Heart right ventricle (tissue), 16 donors: ENCODE measurements at regions not wholly inside any gene's neighbourhood (a gene's known extent, or its start where the extent isn't known, plus 50 kb on each side); places are given as distances from the start of the nearest gene placed in this dataset.

ENCODE experiments used
- ATAC-seq, 8 donors: fragments of 200-7000 bp; cut with Tn5 transposase; one replicate each; pipeline ENCODE4 v1.9.1; 2020; ENCODE audit warnings: mild to moderate bottlenecking in 8 of 8, moderate library complexity in 8 of 8, moderate number of reproducible peaks in 1 of 8
- DNase-seq, 2 donors: peaks; one replicate each; pipeline ENCODE4 v3.0.0-alpha.2; 2020
- H3K27ac ChIP-seq, 10 donors: fragments of 200-600 bp; sonication (generic) in 2 of 10; one replicate each; pipeline versions ENCODE4 v1.5.0 to v1.8.0; 2020 to 2022; ENCODE audit warnings: mild to moderate bottlenecking in 3 of 10
- H3K27me3 ChIP-seq, 7 donors: fragments of 200-600 bp; one replicate each; pipeline ENCODE4 v1.8.0; 2021 to 2022; ENCODE audit warnings: mild to moderate bottlenecking in 2 of 7
- H3K36me3 ChIP-seq, 9 donors: fragments of 200-600 bp; sonication (generic) in 1 of 9; one replicate each; pipeline versions ENCODE4 v1.5.0 to v1.8.0; 2020 to 2022; ENCODE audit warnings: mild to moderate bottlenecking in 2 of 9
- H3K4me1 ChIP-seq, 9 donors: fragments of 200-600 bp; sonication (generic) in 1 of 9; one replicate each; pipeline versions ENCODE4 v1.5.0 to v1.8.0; 2020 to 2022; ENCODE audit warnings: mild to moderate bottlenecking in 4 of 9
- H3K4me3 ChIP-seq, 10 donors: fragments of 200-600 bp; sonication (generic) in 2 of 10; one replicate each; pipeline versions ENCODE4 v1.5.0 to v1.8.0; 2020 to 2022; ENCODE audit warnings: mild to moderate bottlenecking in 7 of 10, moderate library complexity in 2 of 10
- H3K9me3 ChIP-seq, 11 donors: fragments of 200-600 bp in 10 of 11; sonication (generic) in 2 of 11; one replicate each; pipeline versions ENCODE4 v1.5.0 to v1.8.0; 2013 to 2022; ENCODE audit warnings: mild to moderate bottlenecking in 2 of 11, control low read depth in 1 of 11, moderate library complexity in 1 of 11
- WGBS, 2 donors: extraction: QIAGEN DNeasy Blood & Tissue Kit; methylation state at CpG; one replicate each; pipeline ENCODE4 v1.1.7; 2013; ENCODE audit warnings: inconsistent platforms in 1 of 2; 5-methylcytosine and 5-hydroxymethylcytosine counted together
- intact Hi-C, 10 donors: fragments of 100-400 bp; cut with DNase I; formaldehyde crosslinking; loops; one replicate each; pipeline versions ENCODE4 v1.11.1 to v1.14.2; 2022
- TF ChIP-seq, protein P1 (sequence below), 9 donors: fragments of 200-600 bp; sonication (generic) in 2 of 9; IDR thresholded peaks; one replicate each; pipeline versions ENCODE4 v1.5.0 to v1.8.0; 2021 to 2022; ENCODE audit warnings: antibody characterized with exemption in 9 of 9, mild to moderate bottlenecking in 5 of 9, moderate library complexity in 1 of 9
- donor health status: Arrhythmogenic right ventricular cardiomyopathy.
- donor health status: ischemic (EF 13 %, LVEDD 7.1; RV severe dilation, severe dysfunction).
- donor health status: healthy with polysubstance abuse.
- donor health status: DM: no; HTN: yes; CAD: no.
- donor health status: DM: no; HTN: no; CAD: no.
- donor health status: ischemic (EF 25% LVEDD 6.9; RV normal size, moderate dysfunction).
- donor health status: ischemic (EF 25% LVEDD 5.7; RV mildly dilated, moderate dysfunction).
- donor health status: healthy.
- donor health status: DM: yes; HTN: yes; CAD: no.
- donor health status: Ischemic cardiomyopathy.
- donor health status: ischemic (EF 35%, LVEDD 5.7; RV mildly dilated, moderate dysfunction).
- donor health status: nonischemic (EF 11% LVEDD 7.7; RV severe dilation, severe dysfunction).
- donor health status: DM: yes; HTN: yes; CAD: no.
- donor health status: PGD.
- donor health status: ischemic (EF 29% LVEDD 5.4; RV normal size, mild dysfunction).
- donor health status: nonischemic (EF 23%, LVEDD 6.1; RV moderate dilation, normal function).

DNA sequence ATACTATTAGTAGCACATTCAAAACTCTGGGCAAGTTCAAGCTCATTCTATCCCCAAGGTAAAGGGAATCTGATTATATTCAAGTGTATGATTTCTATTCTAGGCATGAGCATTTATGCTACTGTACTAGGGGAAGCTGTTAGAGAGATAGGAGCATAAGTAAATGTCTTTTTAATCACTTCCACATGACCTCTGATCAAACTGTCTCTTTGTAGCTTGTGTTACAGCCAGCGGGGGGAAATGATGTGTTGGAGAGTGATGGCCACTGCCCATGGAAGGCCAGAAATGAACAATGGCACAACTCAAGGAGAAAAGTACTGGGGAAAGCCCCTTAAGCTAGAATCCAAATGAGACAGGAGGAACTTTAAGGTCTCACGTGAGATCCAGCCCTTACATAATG, 894.9 kb upstream of the CDH2 start:
- TF ChIP-seq, protein P1, sequence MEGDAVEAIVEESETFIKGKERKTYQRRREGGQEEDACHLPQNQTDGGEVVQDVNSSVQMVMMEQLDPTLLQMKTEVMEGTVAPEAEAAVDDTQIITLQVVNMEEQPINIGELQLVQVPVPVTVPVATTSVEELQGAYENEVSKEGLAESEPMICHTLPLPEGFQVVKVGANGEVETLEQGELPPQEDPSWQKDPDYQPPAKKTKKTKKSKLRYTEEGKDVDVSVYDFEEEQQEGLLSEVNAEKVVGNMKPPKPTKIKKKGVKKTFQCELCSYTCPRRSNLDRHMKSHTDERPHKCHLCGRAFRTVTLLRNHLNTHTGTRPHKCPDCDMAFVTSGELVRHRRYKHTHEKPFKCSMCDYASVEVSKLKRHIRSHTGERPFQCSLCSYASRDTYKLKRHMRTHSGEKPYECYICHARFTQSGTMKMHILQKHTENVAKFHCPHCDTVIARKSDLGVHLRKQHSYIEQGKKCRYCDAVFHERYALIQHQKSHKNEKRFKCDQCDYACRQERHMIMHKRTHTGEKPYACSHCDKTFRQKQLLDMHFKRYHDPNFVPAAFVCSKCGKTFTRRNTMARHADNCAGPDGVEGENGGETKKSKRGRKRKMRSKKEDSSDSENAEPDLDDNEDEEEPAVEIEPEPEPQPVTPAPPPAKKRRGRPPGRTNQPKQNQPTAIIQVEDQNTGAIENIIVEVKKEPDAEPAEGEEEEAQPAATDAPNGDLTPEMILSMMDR (IDR thresholded peaks at IDR 0.05), result no peak
- no peak for ATAC-seq

DNA sequence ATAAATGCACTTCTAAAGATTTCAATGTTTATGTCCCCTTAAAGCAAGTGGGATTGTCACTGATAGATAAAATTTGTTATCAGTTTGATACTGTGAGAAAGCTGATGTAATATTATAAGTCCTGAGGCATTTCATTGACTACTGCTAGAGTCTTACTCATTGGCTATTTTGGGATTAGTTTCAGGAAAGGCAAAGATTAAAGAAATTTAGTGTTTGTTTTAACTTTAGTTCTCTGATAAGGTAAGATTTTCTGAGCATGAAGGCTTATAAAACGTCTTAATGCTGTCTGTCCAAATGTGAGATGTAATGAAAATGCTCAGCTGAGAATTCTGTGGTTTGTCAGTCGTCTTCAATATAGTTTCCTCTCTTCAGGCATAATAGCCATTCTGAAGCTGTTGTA, 886.4 kb upstream of the CDH2 start:
- Histone ChIP-seq H3K9me3 (no peaks in the 10 kb centered on the region), H3K4me1 (no peaks in the 10 kb centered on the region), H3K36me3 (no peaks in the 10 kb centered on the region), H3K4me3 (no peak overlapping the region), H3K27me3 (no peaks in the 10 kb centered on the region), H3K27ac (no peak overlapping the region)
- 44 to 45% methylated on average over 2 of the region's 2 CpGs for WGBS, 2 donors
- intact Hi-C loops, result no loop called here
- ATAC-seq, result no peak
- no peak for DNase-seq
- TF ChIP-seq, protein P1 (IDR thresholded peaks at IDR 0.05), result no peak

More for the DNA sequence above, 894.9 kb upstream of the CDH2 start:
- DNase-seq, result no peak
- Histone ChIP-seq H3K4me3 (no peak overlapping the region), H3K9me3 (no peaks in the 10 kb centered on the region), H3K4me1 (peaks cover 0 to 10% (median 0%) of the 10 kb centered on the region in 9 donors), H3K27me3 (no peaks in the 10 kb centered on the region), H3K36me3 (no peaks in the 10 kb centered on the region), H3K27ac (no peak overlapping the region)
- intact Hi-C loops, result no loop called here
- WGBS, 2 donors, result 68 to 74% methylated on average over 2 of the region's 2 CpGs

DNA sequence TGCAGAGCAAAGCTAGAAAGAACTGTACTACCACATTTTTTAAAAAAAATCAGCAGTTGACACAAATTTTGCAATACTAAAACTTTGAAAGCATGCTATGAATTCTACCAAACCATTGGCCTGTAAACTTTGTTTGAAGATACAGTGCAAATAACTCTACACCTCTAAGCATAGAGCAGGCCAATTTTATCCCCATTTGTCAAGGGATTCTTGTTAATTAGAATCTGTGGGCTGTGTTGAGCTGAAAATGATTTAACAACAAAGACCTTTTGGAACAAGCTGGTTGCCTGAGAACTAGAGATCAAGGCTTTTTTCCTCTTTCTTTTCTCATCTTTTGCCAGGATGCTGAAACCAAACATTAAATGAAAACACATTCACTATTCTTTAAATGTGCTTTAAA, 886.0 kb upstream of the CDH2 start:
- TF ChIP-seq, protein P1 (IDR thresholded peaks at IDR 0.05), result no peak
- ATAC-seq, result no peak
- H3K4me3 ChIP-seq, result no peak overlapping the region
- H3K4me1 ChIP-seq, result no peaks in the 10 kb centered on the region
- H3K27ac ChIP-seq, result no peak overlapping the region
- H3K36me3 ChIP-seq, result no peaks in the 10 kb centered on the region
- no peak for DNase-seq
- no peaks in the 10 kb centered on the region for H3K9me3 ChIP-seq
- intact Hi-C loops, result no loop called here
- no peaks in the 10 kb centered on the region for H3K27me3 ChIP-seq

DNA sequence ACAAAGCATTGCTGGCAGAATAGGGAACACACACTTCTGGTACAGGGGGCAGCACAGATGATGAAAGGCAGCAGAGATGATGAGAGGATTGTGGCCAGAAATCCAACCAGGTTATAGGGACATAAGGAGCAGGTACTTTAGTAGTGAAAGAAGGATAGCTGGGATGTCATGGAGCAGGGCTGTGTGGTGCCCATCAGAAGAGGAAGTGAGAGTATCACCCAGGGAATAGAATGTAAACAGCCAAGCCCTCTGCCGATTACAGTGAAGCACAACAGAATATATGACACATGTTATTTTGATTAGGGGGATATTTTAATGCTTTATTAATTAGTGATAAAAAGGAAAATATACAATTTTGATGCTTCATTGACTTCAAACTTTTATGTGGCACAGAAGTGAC, 883.4 kb upstream of the CDH2 start:
- intact Hi-C loops, result no loop called here
- Histone ChIP-seq H3K9me3 (no peaks in the 10 kb centered on the region), H3K27ac (no peak overlapping the region), H3K4me3 (no peak overlapping the region), H3K27me3 (no peaks in the 10 kb centered on the region), H3K4me1 (no peaks in the 10 kb centered on the region), H3K36me3 (no peaks in the 10 kb centered on the region)
- ATAC-seq (no peak), DNase-seq (no peak)
- WGBS, 2 donors, result 47 to 61% methylated on average over 1 of the region's 1 CpG
- TF ChIP-seq, protein P1 (IDR thresholded peaks at IDR 0.05), result no peak

DNA sequence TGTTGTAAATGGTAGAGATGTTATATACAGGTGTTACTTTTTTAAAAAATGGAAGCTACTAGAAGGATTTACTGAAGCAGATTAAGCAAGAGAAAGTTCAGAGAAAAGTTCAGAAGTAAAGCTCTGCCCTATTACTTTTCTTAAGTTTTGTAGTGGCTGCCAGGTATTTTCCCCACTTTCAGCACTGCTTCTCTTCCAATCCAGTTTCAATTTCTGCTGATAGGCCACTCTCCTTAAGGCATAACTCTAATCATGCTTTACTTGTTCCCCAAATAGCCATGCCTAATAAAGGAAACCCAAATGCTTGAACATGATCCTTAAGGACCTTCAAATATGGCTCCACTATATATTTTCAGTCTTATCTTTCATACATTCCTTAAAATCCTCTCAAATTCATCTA, 880.8 kb upstream of the CDH2 start:
- intact Hi-C loops, result no loop called here
- Histone ChIP-seq H3K27ac (no peak overlapping the region), H3K27me3 (no peaks in the 10 kb centered on the region), H3K36me3 (no peaks in the 10 kb centered on the region), H3K4me1 (no peaks in the 10 kb centered on the region), H3K9me3 (peaks cover 0 to 14% (median 0%) of the 10 kb centered on the region in 11 donors), H3K4me3 (no peak overlapping the region)
- DNase-seq, result no peak
- TF ChIP-seq, protein P1 (IDR thresholded peaks at IDR 0.05), result no peak
- no peak for ATAC-seq
